MM.1S (cell line): ENCODE measurements at regions not wholly inside any gene's neighbourhood (a gene's known extent, or its start where the extent isn't known, plus 50 kb on each side); places are given as distances from the start of the nearest gene placed in this dataset.

Experiments used
- DNase-seq: peaks from one replicate; pipeline ENCODE4 v3.0.0-alpha.2; 2015
- H2AFZ ChIP-seq: fragments of 300-600 bp; sonication (generic); 2 replicates; pipeline ENCODE4 v1.6.0; 2016; ENCODE audit warnings: antibody characterized with exemption, low read length
- H3F3A ChIP-seq: fragments of 300-600 bp; sonication (generic); 2 replicates; pipeline ENCODE4 v1.6.1; 2016; ENCODE audit warnings: mild to moderate bottlenecking, antibody characterized with exemption, low read length, moderate library complexity, mixed read lengths; ENCODE audit not compliant: insufficient read depth
- H3K27ac ChIP-seq: fragments of 300-600 bp; sonication (generic); 2 replicates; pipeline ENCODE4 v1.5.1; 2016; ENCODE audit warnings: mild to moderate bottlenecking, low read length
- H3K27me3 ChIP-seq: fragments of 300-600 bp; sonication (generic); replicated peaks from 2 replicates; pipeline ENCODE4 v1.6.0; 2016; ENCODE audit warnings: low read length; ENCODE audit not compliant: insufficient read depth
- H3K36me3 ChIP-seq: fragments of 300-600 bp; sonication (generic); replicated peaks from 2 replicates; pipeline ENCODE4 v1.6.1; 2016; ENCODE audit warnings: mild to moderate bottlenecking, low read length, mixed read lengths; ENCODE audit not compliant: insufficient read depth
- H3K4me1 ChIP-seq: fragments of 300-600 bp; sonication (generic); 2 replicates; pipeline ENCODE4 v1.6.1; 2016; ENCODE audit warnings: low read length, mixed read lengths
- H3K4me2 ChIP-seq: fragments of 300-600 bp; sonication (generic); 2 replicates; pipeline ENCODE4 v1.6.0; 2016; ENCODE audit warnings: low read depth, low read length
- H3K4me3 ChIP-seq: fragments of 300-600 bp; sonication (generic); 2 replicates; pipeline ENCODE4 v1.5.1; 2016; ENCODE audit warnings: low read length, mixed read lengths
- H3K79me2 ChIP-seq: fragments of 300-600 bp; sonication (generic); 2 replicates; pipeline ENCODE4 v1.6.1; 2016; ENCODE audit warnings: mixed run types, low read length, mixed read lengths
- H3K9ac ChIP-seq: fragments of 300-600 bp; sonication (generic); 2 replicates; pipeline ENCODE4 v1.6.1; 2016; ENCODE audit warnings: low read length, mixed read lengths
- H3K9me2 ChIP-seq: fragments of 300-600 bp; sonication (generic); replicated peaks from 2 replicates; pipeline ENCODE4 v1.6.1; 2016; ENCODE audit warnings: mild to moderate bottlenecking, low read length, mixed read lengths; ENCODE audit not compliant: insufficient read depth
- H3K9me3 ChIP-seq: fragments of 300-600 bp; sonication (generic); replicated peaks from 2 replicates; pipeline ENCODE4 v1.6.1; 2016; ENCODE audit warnings: mild to moderate bottlenecking, low read length, mixed read lengths; ENCODE audit not compliant: insufficient read depth
- H4K20me1 ChIP-seq: fragments of 300-600 bp; sonication (generic); 2 replicates; pipeline ENCODE4 v1.6.1; 2016; ENCODE audit warnings: mild to moderate bottlenecking, low read length, moderate library complexity, mixed read lengths; ENCODE audit not compliant: insufficient read depth
- CTCF ChIP-seq: fragments of 300-600 bp; sonication (generic); IDR thresholded peaks from 2 replicates; pipeline ENCODE4 v1.5.1; 2016; ENCODE audit warnings: antibody characterized with exemption, low read length, mixed read lengths
- EZH2 ChIP-seq: fragments of 300-600 bp; sonication (generic); optimal IDR thresholded peaks from 2 replicates; pipeline ENCODE3; 2017; ENCODE audit warnings: low read depth, mild to moderate bottlenecking, antibody characterized with exemption, low read length, mixed read lengths
- EZH2phosphoT487 ChIP-seq: fragments of 300-600 bp; sonication (generic); IDR thresholded peaks from 2 replicates; pipeline ENCODE4 v1.6.1; 2018; ENCODE audit warnings: antibody characterized with exemption, low read length

DNA sequence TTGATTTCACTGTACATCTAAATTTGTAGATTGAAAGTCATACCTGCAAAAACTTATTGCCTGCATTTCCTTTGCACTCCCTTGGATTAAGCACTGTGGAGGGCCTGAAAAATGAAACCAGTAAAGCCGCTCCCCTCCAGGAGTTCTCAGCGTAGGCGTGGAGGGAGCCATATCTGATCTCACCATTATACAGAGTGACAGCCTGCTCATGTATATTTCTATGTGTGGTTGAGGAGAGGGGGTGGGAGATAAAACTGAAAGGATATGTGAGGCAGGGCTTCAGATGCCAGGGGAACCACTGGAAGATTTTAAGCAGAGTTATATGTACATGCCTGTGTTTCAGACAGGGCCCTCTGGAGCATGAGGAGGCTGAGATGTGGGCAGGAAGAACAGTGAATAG, 303.0 kb downstream of the MSX2 start:
- Histone ChIP-seq H3K9me3 (no peaks in the 10 kb centered on the region), H3F3A (no peaks in the 10 kb centered on the region), H3K27ac (no peak overlapping the region), H3K9me2 (no peaks in the 10 kb centered on the region), H3K27me3 (no peaks in the 10 kb centered on the region), H3K9ac (no peak overlapping the region), H3K36me3 (no peaks in the 10 kb centered on the region), H4K20me1 (no peaks in the 10 kb centered on the region), H2AFZ (no peak overlapping the region), H3K4me1 (no peaks in the 10 kb centered on the region), H3K79me2 (no peaks in the 10 kb centered on the region), H3K4me3 (no peak overlapping the region), H3K4me2 (no peak overlapping the region)
- DNase-seq, result no peak
- TF ChIP-seq EZH2, result no peak

GRCh38 chr5:175025077-175025476, 300.7 kb downstream of the MSX2 start:
- H3K79me2 ChIP-seq, result no peaks in the 10 kb centered on the region
- H3F3A ChIP-seq, result no peaks in the 10 kb centered on the region
- no peak for DNase-seq
- no peaks in the 10 kb centered on the region for H3K9me3 ChIP-seq
- H3K9ac ChIP-seq, result no peak overlapping the region
- no peak overlapping the region for H2AFZ ChIP-seq
- TF ChIP-seq EZH2phosphoT487 (no peak), CTCF (no peak), EZH2 (no peak)
- no peak overlapping the region for H3K4me2 ChIP-seq
- no peaks in the 10 kb centered on the region for H4K20me1 ChIP-seq
- no peaks in the 10 kb centered on the region for H3K36me3 ChIP-seq
- no peak overlapping the region for H3K27ac ChIP-seq
- H3K4me1 ChIP-seq, result no peaks in the 10 kb centered on the region
- no peaks in the 10 kb centered on the region for H3K27me3 ChIP-seq
- H3K4me3 ChIP-seq, result no peak overlapping the region
- no peaks in the 10 kb centered on the region for H3K9me2 ChIP-seq

- Histone ChIP-seq H3K4me2 (no peak overlapping the region), H4K20me1 (no peaks in the 10 kb centered on the region), H3K9ac (no peak overlapping the region), H3K4me1 (no peaks in the 10 kb centered on the region), H3K27ac (no peak overlapping the region), H2AFZ (no peak overlapping the region), H3K79me2 (no peaks in the 10 kb centered on the region), H3F3A (no peaks in the 10 kb centered on the region), H3K9me3 (no peaks in the 10 kb centered on the region), H3K27me3 (no peaks in the 10 kb centered on the region), H3K36me3 (no peaks in the 10 kb centered on the region), H3K9me2 (no peaks in the 10 kb centered on the region), H3K4me3 (no peak overlapping the region)
- TF ChIP-seq EZH2phosphoT487 (no peak), EZH2 (no peak), CTCF (no peak)
- no peak for DNase-seq
These were observed 297.7 kb downstream of the MSX2 start for GRCh38 chr5:175021841-175022625.

GRCh38 chr5:175021321-175021720, 296.9 kb downstream of the MSX2 start:
- no peaks in the 10 kb centered on the region for H4K20me1 ChIP-seq
- H3K79me2 ChIP-seq, result no peaks in the 10 kb centered on the region
- H3K27me3 ChIP-seq, result no peaks in the 10 kb centered on the region
- H3K27ac ChIP-seq, result no peak overlapping the region
- TF ChIP-seq CTCF, result no peak
- TF ChIP-seq EZH2phosphoT487, result no peak
- no peak for TF ChIP-seq EZH2
- no peak overlapping the region for H2AFZ ChIP-seq
- no peaks in the 10 kb centered on the region for H3K9me2 ChIP-seq
- H3K4me3 ChIP-seq, result no peak overlapping the region
- H3K4me1 ChIP-seq, result no peaks in the 10 kb centered on the region
- no peaks in the 10 kb centered on the region for H3K36me3 ChIP-seq
- no peaks in the 10 kb centered on the region for H3F3A ChIP-seq
- H3K9me3 ChIP-seq, result no peaks in the 10 kb centered on the region
- H3K9ac ChIP-seq, result no peak overlapping the region
- no peak overlapping the region for H3K4me2 ChIP-seq
- no peak for DNase-seq
